BJ (cell line): ENCODE measurements at regions not wholly inside any gene's neighbourhood (a gene's known extent, or its start where the extent isn't known, plus 50 kb on each side); places are given as distances from the start of the nearest gene placed in this dataset.

Source experiments
- CTCF ChIA-PET: fragments of 350-600 bp; formaldehyde crosslinking; extraction: SDS; loops from one replicate; lab custom pipeline; 2021; ENCODE audit warnings: antibody characterized with exemption, inconsistent platforms; lab: Yijun Ruan, JAX
- POLR2A ChIA-PET: fragments of 300-600 bp; sonication (Branson Sonifier 250); formaldehyde crosslinking; extraction: SDS; loops from one replicate; lab custom pipeline; 2021; ENCODE audit warnings: antibody characterized with exemption; lab: Charles Lee
- DNase-seq: peaks from one replicate; pipeline ENCODE4 v3.0.0-alpha.2; 2011; ENCODE audit warnings: low read depth
- H3K27me3 ChIP-seq: 2 replicates; pipeline ENCODE4 v1.6.0; 2011; ENCODE audit warnings: low read length; ENCODE audit not compliant: control insufficient read depth, insufficient read depth
- H3K36me3 ChIP-seq: 2 replicates; pipeline ENCODE4 v1.5.1; 2011; ENCODE audit warnings: low read length; ENCODE audit not compliant: control insufficient read depth, insufficient read depth
- H3K4me3 ChIP-seq: 2 replicates; pipeline ENCODE4 v1.5.1; 2011; ENCODE audit warnings: low read depth, mild to moderate bottlenecking, control low read depth, low read length
- TF ChIP-seq, protein P1 (sequence below): IDR thresholded peaks from 2 replicates; pipeline ENCODE4 v1.5.1; 2011; ENCODE audit warnings: low read depth, mild to moderate bottlenecking, control low read depth, inconsistent platforms, low read length, moderate library complexity; ENCODE audit not compliant: insufficient read depth

DNA sequence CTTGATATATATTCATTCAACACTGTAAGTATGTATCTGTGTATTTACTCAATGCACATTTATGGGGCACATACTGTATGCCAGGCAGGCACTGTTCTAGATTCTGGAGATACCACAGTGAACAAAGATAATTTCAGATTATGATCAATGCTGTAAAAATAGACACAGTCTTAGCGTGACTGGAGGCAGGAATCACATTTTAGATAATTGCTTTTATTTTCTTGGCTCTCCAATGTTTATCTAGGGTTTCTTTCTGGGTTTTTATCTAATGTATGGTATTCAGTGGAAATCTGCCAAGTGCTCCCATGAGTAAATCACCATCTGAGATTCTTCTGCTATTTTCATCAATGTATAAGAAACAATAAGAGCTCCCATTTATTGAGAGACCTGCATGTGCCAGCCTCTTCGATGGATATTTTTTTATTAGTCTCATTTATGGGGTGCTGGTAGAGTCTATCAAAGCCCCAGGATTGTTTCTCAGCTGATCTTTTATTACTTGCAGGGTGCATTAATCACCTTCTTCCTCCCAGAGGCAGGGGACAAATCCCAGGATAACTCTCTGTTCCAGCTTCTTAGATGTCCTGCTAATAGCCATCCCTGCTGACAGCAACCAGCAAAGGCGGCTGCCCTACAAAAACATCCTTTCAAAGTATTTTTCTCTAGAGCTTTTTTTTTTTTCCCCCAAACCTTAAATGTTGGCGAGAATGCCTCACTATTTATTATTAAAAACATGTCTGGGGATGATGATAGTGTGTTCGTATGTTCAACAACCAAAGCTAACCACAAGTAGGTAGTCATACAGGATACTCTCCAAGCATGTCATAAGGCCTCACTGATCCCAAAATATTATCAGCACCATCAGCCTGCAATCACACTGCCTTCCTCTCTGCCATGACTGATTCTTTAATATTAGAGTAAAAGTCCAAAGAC, 331.0 kb upstream of the RASGRP1 start:
- TF ChIP-seq, protein P1, sequence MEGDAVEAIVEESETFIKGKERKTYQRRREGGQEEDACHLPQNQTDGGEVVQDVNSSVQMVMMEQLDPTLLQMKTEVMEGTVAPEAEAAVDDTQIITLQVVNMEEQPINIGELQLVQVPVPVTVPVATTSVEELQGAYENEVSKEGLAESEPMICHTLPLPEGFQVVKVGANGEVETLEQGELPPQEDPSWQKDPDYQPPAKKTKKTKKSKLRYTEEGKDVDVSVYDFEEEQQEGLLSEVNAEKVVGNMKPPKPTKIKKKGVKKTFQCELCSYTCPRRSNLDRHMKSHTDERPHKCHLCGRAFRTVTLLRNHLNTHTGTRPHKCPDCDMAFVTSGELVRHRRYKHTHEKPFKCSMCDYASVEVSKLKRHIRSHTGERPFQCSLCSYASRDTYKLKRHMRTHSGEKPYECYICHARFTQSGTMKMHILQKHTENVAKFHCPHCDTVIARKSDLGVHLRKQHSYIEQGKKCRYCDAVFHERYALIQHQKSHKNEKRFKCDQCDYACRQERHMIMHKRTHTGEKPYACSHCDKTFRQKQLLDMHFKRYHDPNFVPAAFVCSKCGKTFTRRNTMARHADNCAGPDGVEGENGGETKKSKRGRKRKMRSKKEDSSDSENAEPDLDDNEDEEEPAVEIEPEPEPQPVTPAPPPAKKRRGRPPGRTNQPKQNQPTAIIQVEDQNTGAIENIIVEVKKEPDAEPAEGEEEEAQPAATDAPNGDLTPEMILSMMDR, result no peak
- H3K27me3 ChIP-seq, result no peaks in the 10 kb centered on the region
- POLR2A ChIA-PET, result interaction anchor here (0.5 to 0.7 kb wide), 7 partner anchors 9 to 581 kb away, joined by 3 to 14 read pairs (median 4); no protein-coding TSS in a partner anchor
- H3K4me3 ChIP-seq, result no peak overlapping the region
- CTCF ChIA-PET, result interaction anchor here (0.7 to 1.4 kb wide), 4 partner anchors 28 to 191 kb away, joined by 3 to 4 read pairs (median 3); no protein-coding TSS in a partner anchor
- H3K36me3 ChIP-seq, result no peaks in the 10 kb centered on the region
- no peak for DNase-seq

DNA sequence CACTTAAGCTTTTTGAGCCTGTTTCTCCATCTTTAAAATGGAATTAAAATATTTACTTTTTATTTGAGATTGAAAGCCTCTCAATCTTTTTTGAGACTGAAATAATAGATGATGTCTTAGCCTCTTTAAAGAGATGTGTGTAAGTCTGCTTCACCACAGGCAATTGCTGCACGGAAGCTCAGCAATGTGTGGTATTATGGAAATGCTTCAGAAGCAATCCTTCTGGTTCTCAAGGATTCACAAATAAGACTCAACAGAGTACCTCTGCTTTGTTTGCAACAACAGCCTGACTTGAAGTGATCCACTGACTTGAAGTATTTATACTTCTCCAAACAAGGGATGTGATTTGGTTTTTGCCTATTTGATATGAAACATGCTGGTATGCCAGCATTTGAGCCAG, 332.0 kb upstream of the RASGRP1 start:
- no peak for DNase-seq
- no peaks in the 10 kb centered on the region for H3K27me3 ChIP-seq
- TF ChIP-seq, protein P1, result no peak
- H3K36me3 ChIP-seq, result no peaks in the 10 kb centered on the region
- CTCF ChIA-PET, result interaction anchor here (1.2 to 1.4 kb wide), 2 partner anchors 96 to 100 kb away, joined by 3 to 4 read pairs; no protein-coding TSS in a partner anchor
- POLR2A ChIA-PET, result no interaction called here
- H3K4me3 ChIP-seq, result no peak overlapping the region

DNA sequence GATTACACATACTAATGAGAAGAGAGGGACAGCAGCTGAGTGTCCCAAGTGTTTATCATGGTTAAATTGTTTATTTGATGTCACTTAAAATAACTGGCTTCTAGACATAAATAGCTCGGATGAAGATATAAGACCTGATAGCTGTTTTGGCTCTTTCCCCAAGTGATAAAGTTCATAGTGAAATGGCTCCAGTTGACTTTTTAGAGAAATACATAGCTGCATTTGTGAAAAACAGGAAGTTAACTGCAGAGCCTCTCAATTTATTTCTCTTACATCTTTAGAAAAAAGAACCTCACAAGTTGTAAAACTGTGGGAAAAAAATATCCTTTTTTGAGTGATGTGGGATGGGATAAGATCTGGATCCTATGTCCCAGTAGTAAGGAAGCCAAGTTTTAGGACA, 332.9 kb upstream of the RASGRP1 start:
- TF ChIP-seq, protein P1, result no peak
- no peak for DNase-seq
- Histone ChIP-seq H3K36me3 (no peaks in the 10 kb centered on the region), H3K27me3 (no peaks in the 10 kb centered on the region), H3K4me3 (no peak overlapping the region)
- POLR2A ChIA-PET, result no interaction called here
- CTCF ChIA-PET, result no interaction called here

DNA sequence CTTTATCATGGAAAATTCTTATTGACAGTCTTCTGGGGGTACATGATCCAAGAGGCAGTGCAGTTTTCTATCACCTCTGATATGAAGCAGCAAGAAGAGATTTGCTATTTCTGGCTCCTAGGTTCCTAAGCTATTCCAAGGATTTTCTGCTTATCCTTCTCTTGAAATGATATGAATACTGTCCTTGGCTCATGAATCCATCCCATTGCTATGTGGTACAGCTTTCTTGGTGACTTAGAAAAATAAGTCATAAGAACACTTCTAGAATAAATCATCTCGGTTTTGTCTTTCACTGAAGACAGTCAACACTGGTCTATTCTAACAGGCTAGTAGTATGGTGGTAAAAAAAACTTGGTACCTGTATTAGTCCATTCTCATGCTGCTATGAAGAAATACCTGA, 333.6 kb upstream of the RASGRP1 start:
- Histone ChIP-seq H3K36me3 (no peaks in the 10 kb centered on the region), H3K27me3 (no peaks in the 10 kb centered on the region), H3K4me3 (no peak overlapping the region)
- POLR2A ChIA-PET, result no interaction called here
- no peak for DNase-seq
- CTCF ChIA-PET, result no interaction called here
- TF ChIP-seq, protein P1, result no peak

DNA sequence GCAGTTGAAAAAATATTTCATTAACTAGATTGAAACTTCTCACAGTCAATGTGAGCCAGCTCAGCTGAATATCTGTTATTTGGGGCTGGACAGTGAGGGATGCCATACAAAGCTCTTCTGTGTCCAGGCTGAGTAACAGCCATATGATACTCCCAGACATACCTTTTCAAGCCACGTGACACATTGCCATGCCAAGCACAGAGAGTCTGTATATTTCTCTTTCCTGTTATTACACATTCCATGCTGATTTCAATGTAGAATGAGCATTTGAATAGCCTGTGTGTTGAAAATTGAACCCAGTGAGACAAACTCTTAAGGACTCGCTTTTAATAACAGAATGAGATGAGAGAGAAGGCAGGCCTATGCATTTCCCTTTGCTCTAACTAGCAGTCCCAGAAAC, 334.7 kb upstream of the RASGRP1 start:
- no peak for DNase-seq
- TF ChIP-seq, protein P1, result no peak
- Histone ChIP-seq H3K4me3 (no peak overlapping the region), H3K27me3 (no peaks in the 10 kb centered on the region), H3K36me3 (no peaks in the 10 kb centered on the region)
- POLR2A ChIA-PET, result interaction anchor here (0.6 kb wide), 2 partner anchors 13 to 24 kb away, joined by 3 to 9 read pairs; no protein-coding TSS in a partner anchor
- CTCF ChIA-PET, result interaction anchor here (0.6 to 0.7 kb wide), 2 partner anchors 9 to 209 kb away, joined by 3 read pairs; no protein-coding TSS in a partner anchor
